Body of pancreas (tissue), 4 donors: ENCODE measurements at regions not wholly inside any gene's neighbourhood (a gene's known extent, or its start where the extent isn't known, plus 50 kb on each side); places are given as distances from the start of the nearest gene placed in this dataset.

ENCODE experiments used
- CTCF ChIP-seq, 7 experiments: fragments of 450-650 bp in 4 of 7; fragments of 200-600 bp in 3 of 7; sonication (generic) in 3 of 7; IDR thresholded peaks; one replicate each; pipeline ENCODE4 v1.5.1; 2016 to 2019; ENCODE audit warnings: antibody characterized with exemption in 7 of 7
- POLR2A ChIP-seq, 3 donors: fragments of 450-650 bp; IDR thresholded peaks; one replicate each; pipeline ENCODE4 v1.6.1; 2016; ENCODE audit warnings: antibody characterized with exemption in 3 of 3, mild to moderate bottlenecking in 2 of 3

DNA sequence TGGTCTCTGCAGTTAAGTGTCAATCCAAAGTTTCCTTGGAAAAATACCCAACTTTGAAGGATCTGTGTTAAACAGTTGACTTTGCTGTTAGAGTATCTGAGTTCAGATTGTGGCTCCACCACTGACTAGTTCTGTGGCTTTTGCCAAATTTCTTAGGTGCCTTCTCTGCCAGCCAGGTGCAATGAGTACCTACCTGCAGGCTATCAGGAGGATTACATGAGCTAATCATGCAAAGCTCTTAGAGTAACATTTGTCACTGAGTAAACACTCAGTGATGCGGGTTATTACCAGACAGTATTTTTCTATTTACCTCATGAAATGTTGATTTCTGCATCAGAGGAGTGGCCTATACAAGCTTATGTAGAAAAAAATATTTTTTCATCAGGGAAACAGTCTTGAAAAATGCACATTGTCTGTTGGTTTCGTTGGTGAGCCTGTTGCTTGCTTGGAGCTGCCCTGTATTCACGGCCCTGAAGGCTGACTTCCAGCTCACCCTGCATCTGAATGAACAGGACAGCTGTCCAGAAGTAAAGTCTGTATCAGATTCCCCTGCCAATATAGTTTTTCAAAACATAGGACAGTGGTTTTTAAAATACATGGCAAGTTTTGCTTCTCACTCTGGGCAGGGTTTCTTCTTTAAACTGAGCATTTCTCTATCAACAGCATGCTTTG is 235.1 kb downstream of the CDCA7 start:
- TF ChIP-seq CTCF (IDR thresholded peaks at IDR 0.05), result no peak
- TF ChIP-seq POLR2A (IDR thresholded peaks at IDR 0.05), result no peak
